VCaP (cell line): ENCODE measurements at regions not wholly inside any gene's neighbourhood (a gene's known extent, or its start where the extent isn't known, plus 50 kb on each side); places are given as distances from the start of the nearest gene placed in this dataset.

ENCODE experiments used
- H3K27ac ChIP-seq: fragments of 450-650 bp; 2 replicates; pipeline ENCODE4 v1.5.1; 2017
- TF ChIP-seq, protein P1 (sequence below): fragments of 450-650 bp; conservative IDR thresholded peaks from 2 replicates; pipeline ENCODE4 v1.5.1; 2017; ENCODE audit warnings: mild to moderate bottlenecking, moderate library complexity

DNA sequence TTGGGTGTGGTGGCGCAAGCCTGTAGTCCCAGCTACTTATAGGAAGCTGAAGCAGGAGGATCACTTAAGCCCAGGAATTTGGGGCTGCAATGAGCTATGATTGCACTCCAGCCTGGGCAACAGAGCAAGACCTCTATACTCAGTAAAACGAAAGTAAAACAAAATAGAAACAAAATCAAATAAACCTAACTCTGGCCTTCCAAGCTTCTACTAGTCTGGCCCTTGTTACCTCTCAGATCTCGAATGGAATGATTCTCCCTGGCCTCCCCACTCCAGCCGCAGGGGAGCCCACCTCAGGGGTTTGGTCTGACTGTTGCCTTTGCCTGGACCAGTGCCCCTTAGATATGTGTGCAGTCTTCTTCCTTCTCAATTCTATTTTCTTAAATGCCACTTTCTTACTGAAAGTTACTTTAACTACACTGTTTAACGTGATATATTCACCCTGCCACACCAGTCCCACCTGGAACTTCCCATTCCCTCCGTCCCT lies 160.0 kb upstream of the GCFC2 start:
- TF ChIP-seq, protein P1, sequence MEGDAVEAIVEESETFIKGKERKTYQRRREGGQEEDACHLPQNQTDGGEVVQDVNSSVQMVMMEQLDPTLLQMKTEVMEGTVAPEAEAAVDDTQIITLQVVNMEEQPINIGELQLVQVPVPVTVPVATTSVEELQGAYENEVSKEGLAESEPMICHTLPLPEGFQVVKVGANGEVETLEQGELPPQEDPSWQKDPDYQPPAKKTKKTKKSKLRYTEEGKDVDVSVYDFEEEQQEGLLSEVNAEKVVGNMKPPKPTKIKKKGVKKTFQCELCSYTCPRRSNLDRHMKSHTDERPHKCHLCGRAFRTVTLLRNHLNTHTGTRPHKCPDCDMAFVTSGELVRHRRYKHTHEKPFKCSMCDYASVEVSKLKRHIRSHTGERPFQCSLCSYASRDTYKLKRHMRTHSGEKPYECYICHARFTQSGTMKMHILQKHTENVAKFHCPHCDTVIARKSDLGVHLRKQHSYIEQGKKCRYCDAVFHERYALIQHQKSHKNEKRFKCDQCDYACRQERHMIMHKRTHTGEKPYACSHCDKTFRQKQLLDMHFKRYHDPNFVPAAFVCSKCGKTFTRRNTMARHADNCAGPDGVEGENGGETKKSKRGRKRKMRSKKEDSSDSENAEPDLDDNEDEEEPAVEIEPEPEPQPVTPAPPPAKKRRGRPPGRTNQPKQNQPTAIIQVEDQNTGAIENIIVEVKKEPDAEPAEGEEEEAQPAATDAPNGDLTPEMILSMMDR: no peak

DNA sequence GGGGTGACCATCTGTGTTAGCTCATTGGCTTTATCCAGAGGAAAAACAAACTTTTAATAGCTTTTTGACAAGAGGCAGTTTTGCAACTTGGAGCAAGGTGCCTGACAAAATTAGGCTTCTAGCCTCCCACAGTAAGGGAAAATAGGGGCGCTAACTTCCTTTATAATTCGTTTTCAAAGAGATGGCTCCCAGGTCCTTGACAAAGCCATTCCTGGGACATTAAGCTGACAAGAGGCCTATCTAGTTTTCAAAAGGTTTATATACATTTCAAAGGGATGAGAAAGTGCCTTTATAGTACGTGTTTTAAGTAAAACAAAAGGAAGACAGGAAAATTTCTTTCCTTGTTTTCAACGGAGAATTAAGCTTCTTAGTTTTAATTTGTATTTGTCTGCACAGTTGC lies 159.4 kb upstream of the GCFC2 start:
- TF ChIP-seq, protein P1: no peak
- no peak overlapping the region for H3K27ac ChIP-seq

More for the DNA sequence above, 160.0 kb upstream of the GCFC2 start:
- no peak overlapping the region for H3K27ac ChIP-seq

DNA sequence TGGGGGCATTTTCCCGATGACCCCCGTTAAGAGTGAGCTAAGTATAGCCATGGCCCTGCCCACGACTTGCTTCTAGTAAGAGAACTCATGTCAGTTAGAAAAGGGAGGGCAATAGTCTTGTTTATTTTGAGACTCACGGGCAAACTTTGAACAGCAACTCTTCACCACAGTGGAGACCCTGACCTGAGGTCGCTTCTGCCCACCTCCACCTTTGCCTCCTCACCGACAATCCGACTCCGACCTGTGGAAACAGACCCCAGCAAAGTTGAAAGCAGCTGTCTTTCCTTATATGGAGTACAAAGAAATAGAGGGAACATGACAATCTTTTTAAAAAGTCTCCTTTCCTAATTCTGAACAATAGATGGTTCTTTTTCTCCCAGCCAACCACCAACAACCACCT lies 155.0 kb upstream of the GCFC2 start:
- no peak overlapping the region for H3K27ac ChIP-seq
- TF ChIP-seq, protein P1: no peak

DNA sequence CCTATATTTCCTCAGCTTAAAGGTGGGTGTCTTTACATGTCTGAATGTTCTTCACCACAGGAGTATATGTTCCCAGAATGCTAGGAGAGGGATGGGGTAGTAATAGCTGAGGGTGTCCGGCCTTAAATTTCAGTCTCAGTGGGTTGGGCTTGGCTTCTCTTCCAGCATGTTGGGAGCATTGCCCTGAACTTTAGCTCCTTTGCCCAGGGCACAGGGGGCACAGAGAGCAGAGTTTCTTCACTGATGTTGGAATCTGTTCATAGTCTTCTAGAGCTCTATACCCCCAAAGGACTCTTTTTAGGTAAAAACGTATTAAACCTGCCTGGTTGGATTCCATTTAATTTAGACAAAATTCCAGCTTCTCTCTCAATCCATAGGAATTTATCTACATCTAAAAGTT lies 154.4 kb upstream of the GCFC2 start:
- TF ChIP-seq, protein P1: no peak
- no peak overlapping the region for H3K27ac ChIP-seq

DNA sequence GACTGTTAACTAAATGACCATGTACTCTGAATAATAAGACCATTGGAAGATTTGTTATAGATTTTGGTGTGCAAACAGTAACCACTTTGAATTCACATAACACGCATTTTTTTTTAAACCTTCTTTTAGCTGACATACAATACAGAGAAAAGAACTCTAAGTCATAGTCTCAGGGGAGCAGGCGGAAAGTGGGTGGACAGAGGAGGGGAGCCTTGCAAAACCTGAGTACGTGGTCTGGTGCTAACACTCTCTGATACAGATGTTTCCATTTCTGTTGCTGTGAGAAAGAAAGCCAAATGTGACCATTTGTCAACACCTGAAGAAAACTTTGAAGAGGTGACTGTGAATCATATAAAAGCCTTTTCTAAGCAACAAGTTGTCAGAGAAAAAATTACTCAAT lies 151.8 kb upstream of the GCFC2 start:
- H3K27ac ChIP-seq: no peak overlapping the region
- TF ChIP-seq, protein P1: no peak

DNA sequence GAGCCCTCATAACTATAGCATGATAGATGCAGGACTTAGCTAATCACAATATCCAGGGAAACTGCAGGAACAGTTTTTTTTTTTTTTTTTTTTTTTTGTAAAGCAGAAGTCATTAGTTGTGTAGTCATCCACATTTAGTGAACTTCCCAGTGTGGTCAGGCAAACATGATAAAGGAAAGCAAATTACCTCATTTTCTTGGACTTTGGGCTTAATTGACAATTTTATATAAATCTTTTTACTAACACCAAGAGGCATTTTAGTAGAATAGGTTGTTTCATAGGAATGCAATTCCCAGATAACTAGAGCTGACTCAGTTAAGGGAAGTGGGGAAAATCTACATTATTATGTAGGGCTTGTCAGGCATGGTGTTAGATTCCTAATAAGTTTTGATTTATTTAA lies 142.7 kb upstream of the GCFC2 start:
- H3K27ac ChIP-seq: no peak overlapping the region
- TF ChIP-seq, protein P1: no peak

DNA sequence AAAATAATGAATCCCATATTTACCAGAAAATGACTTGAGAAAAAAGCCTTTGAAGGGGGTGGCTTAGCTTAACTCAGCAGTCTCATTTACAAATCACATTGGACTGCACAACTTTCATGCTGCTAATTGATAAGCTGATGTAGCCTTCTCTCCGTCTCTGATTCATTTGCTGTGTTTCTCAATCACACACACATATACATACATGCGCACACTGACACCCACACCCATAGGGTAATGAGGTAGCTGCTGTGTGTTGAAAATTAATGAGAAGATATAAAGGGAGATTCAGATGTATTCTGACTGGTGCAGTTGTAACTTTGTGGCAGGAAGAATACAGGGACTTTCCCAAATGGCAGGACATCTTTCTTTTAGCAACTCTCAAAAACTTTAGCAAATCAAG lies 141.9 kb upstream of the GCFC2 start:
- H3K27ac ChIP-seq: no peak overlapping the region
- TF ChIP-seq, protein P1: no peak

DNA sequence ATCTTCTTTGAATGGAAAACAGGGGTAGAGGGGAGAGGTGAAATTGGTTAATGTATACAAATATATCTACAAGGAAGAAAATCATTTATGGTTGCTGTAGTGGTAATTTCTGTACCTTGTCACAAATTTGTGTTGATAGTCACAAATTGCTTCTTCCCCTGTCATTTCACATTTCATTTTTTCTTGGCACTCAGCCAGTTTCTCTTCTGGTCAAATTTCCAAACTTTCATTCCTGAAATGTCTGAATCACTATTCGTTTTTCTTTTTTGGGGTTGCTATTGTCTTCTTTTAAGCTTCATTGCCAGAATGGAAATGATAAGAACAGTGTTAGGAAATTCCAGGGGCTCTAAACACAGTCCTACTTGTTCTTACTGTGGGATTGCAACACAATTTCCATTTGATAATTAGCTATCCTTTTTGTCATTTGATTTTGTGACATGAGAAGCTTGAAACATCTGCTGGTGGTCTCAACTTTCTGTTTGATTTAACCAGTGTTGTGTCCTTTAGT lies 136.0 kb upstream of the GCFC2 start:
- H3K27ac ChIP-seq: no peak overlapping the region
- TF ChIP-seq, protein P1: no peak
